ENCODE measurements at regions not wholly inside any gene's neighbourhood (a gene's known extent, or its start where the extent isn't known, plus 50 kb on each side); places are given as distances from the start of the nearest gene placed in this dataset.

DNA sequence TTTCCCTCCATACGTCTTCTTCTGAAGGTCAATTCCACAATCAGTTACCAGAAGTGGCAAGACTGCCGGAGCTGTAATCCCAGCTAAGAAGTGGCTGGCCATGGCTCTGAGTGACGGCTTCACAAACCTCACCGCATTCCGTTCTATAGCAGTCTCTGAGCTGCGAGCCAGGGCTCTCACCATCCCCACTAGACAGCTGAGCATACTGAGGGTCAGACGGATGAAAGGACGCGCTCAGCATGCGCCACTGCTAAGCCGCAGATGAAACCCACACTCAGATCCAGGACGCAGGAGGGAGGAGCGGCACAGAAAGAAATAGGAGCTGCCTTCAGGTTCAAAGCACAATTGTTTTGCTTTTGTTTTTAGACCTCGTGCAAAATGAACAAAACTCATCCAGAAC, 97.9 kb downstream of the ANKRD60 start:
- TF ChIP-seq, protein P1, sequence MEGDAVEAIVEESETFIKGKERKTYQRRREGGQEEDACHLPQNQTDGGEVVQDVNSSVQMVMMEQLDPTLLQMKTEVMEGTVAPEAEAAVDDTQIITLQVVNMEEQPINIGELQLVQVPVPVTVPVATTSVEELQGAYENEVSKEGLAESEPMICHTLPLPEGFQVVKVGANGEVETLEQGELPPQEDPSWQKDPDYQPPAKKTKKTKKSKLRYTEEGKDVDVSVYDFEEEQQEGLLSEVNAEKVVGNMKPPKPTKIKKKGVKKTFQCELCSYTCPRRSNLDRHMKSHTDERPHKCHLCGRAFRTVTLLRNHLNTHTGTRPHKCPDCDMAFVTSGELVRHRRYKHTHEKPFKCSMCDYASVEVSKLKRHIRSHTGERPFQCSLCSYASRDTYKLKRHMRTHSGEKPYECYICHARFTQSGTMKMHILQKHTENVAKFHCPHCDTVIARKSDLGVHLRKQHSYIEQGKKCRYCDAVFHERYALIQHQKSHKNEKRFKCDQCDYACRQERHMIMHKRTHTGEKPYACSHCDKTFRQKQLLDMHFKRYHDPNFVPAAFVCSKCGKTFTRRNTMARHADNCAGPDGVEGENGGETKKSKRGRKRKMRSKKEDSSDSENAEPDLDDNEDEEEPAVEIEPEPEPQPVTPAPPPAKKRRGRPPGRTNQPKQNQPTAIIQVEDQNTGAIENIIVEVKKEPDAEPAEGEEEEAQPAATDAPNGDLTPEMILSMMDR (conservative IDR thresholded peaks at IDR 0.05; ENCODE audit: low read length) = no peak
- TF ChIP-seq EZH2phosphoT487 (IDR thresholded peaks at IDR 0.05; ENCODE audit: borderline replicate concordance) = no peak
